Ascending aorta (tissue), 2 donors: ENCODE measurements at regions not wholly inside any gene's neighbourhood (a gene's known extent, or its start where the extent isn't known, plus 50 kb on each side); places are given as distances from the start of the nearest gene placed in this dataset.

Experiments
- DNase-seq, 2 donors: peaks; one replicate each; pipeline ENCODE4 v3.0.0-alpha.2; 2019; ENCODE audit warnings: low spot score in 2 of 2
- H3K27ac ChIP-seq, 2 donors: fragments of 200-600 bp; sonication (generic); one replicate each; pipeline ENCODE4 v1.5.1; 2016 to 2017; ENCODE audit warnings: mild to moderate bottlenecking in 1 of 2
- H3K27me3 ChIP-seq: fragments of 200-600 bp; sonication (generic); one replicate; pipeline ENCODE4 v1.5.1; 2017
- H3K36me3 ChIP-seq, 2 donors: fragments of 200-600 bp; sonication (generic); one replicate each; pipeline ENCODE4 v1.5.1; 2016
- H3K4me1 ChIP-seq, 2 donors: fragments of 200-600 bp; sonication (generic); one replicate each; pipeline ENCODE4 v1.5.1; 2016 to 2017; ENCODE audit warnings: mild to moderate bottlenecking in 1 of 2
- H3K4me3 ChIP-seq, 2 donors: fragments of 200-600 bp; sonication (generic); one replicate each; pipeline ENCODE4 v1.5.1; 2016 to 2017; ENCODE audit warnings: mild to moderate bottlenecking in 1 of 2
- H3K9me3 ChIP-seq, 2 donors: fragments of 200-600 bp; sonication (generic); one replicate each; pipeline ENCODE4 v1.5.1; 2016
- CTCF ChIP-seq, 3 experiments: fragments of 200-600 bp in 2 of 3; fragments of 450-650 bp in 1 of 3; sonication (generic) in 2 of 3; IDR thresholded peaks; one replicate each; pipeline ENCODE4 v1.5.1; 2016 to 2019; ENCODE audit warnings: antibody characterized with exemption in 3 of 3, mild to moderate bottlenecking in 1 of 3, moderate library complexity in 1 of 3
- intact Hi-C: fragments of 100-400 bp; cut with DNase I; formaldehyde crosslinking; loops from one replicate; pipeline ENCODE4 v1.15.1; 2023

GRCh38 chr6:164296411-164296810 is 881.9 kb downstream of the QKI start:
- Histone ChIP-seq H3K4me1 (no peaks in the 10 kb centered on the region), H3K36me3 (no peaks in the 10 kb centered on the region), H3K9me3 (peaks cover 0 to 4% of the 10 kb centered on the region in 2 donors), H3K27ac (no peak overlapping the region), H3K4me3 (no peak overlapping the region), H3K27me3 (no peaks in the 10 kb centered on the region)
- TF ChIP-seq CTCF (IDR thresholded peaks at IDR 0.05): no peak
- intact Hi-C loops: no loop called here
- no peak for DNase-seq

- TF ChIP-seq CTCF (IDR thresholded peaks at IDR 0.05): no peak
- no peaks in the 10 kb centered on the region for H3K27me3 ChIP-seq
- intact Hi-C loops: no loop called here
- no peaks in the 10 kb centered on the region for H3K36me3 ChIP-seq
- no peak for DNase-seq
- H3K27ac ChIP-seq: no peak overlapping the region
- no peaks in the 10 kb centered on the region for H3K4me1 ChIP-seq
- H3K9me3 ChIP-seq: peaks cover 0 to 10% of the 10 kb centered on the region in 2 donors
- no peak overlapping the region for H3K4me3 ChIP-seq
Measured at GRCh38 chr6:164294047-164294784, 879.7 kb downstream of the QKI start.

- DNase-seq: no peak
- no peaks in the 10 kb centered on the region for H3K27me3 ChIP-seq
- no peak overlapping the region for H3K27ac ChIP-seq
- H3K36me3 ChIP-seq: no peaks in the 10 kb centered on the region
- peaks cover 0 to 10% of the 10 kb centered on the region in 2 donors for H3K9me3 ChIP-seq
- no peaks in the 10 kb centered on the region for H3K4me1 ChIP-seq
- TF ChIP-seq CTCF (IDR thresholded peaks at IDR 0.05): no peak
- intact Hi-C loops: no loop called here
- H3K4me3 ChIP-seq: no peak overlapping the region
Measured at GRCh38 chr6:164291224-164291623, 876.7 kb downstream of the QKI start.

- Histone ChIP-seq H3K4me3 (no peak overlapping the region), H3K27ac (no peak overlapping the region), H3K27me3 (no peaks in the 10 kb centered on the region), H3K9me3 (peaks cover 0 to 10% of the 10 kb centered on the region in 2 donors), H3K36me3 (no peaks in the 10 kb centered on the region), H3K4me1 (no peaks in the 10 kb centered on the region)
- intact Hi-C loops: no loop called here
- no peak for DNase-seq
- no peak for TF ChIP-seq CTCF (IDR thresholded peaks at IDR 0.05)
Measured at GRCh38 chr6:164290101-164290500, 875.6 kb downstream of the QKI start.

GRCh38 chr6:164286011-164286410 is 871.5 kb downstream of the QKI start:
- intact Hi-C loops: no loop called here
- Histone ChIP-seq H3K36me3 (no peaks in the 10 kb centered on the region), H3K4me1 (no peaks in the 10 kb centered on the region), H3K27ac (no peak overlapping the region), H3K27me3 (no peaks in the 10 kb centered on the region), H3K4me3 (no peak overlapping the region), H3K9me3 (peaks cover 0 to 2% of the 10 kb centered on the region in 2 donors)
- no peak for TF ChIP-seq CTCF (IDR thresholded peaks at IDR 0.05)
- DNase-seq: no peak
